ENCODE measurements at regions not wholly inside any gene's neighbourhood (a gene's known extent, or its start where the extent isn't known, plus 50 kb on each side); places are given as distances from the start of the nearest gene placed in this dataset.

DNA sequence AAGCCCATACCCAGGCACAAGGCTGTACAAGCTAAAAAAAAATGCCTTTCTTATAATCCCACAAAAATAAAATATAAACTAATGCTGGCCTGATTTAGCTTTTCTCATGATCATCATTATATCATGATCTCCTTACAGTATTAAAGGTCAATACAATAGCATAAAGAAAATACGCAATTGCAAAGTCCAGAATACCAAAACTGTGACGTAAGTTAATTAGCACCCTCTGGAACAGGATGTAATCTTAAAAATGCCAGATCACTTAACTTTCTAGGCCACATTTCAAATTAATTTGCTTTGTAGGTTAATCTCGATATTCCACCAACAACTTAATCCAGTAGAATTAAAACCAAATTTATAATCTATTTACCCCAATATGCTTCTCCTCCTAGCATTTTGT lies 444.2 kb upstream of the CYLC2 start:
- CTCF ChIA-PET, result no interaction called here
- H3K4me3 Mint-ChIP-seq, result no peak overlapping the region
- TF ChIP-seq, protein P1, sequence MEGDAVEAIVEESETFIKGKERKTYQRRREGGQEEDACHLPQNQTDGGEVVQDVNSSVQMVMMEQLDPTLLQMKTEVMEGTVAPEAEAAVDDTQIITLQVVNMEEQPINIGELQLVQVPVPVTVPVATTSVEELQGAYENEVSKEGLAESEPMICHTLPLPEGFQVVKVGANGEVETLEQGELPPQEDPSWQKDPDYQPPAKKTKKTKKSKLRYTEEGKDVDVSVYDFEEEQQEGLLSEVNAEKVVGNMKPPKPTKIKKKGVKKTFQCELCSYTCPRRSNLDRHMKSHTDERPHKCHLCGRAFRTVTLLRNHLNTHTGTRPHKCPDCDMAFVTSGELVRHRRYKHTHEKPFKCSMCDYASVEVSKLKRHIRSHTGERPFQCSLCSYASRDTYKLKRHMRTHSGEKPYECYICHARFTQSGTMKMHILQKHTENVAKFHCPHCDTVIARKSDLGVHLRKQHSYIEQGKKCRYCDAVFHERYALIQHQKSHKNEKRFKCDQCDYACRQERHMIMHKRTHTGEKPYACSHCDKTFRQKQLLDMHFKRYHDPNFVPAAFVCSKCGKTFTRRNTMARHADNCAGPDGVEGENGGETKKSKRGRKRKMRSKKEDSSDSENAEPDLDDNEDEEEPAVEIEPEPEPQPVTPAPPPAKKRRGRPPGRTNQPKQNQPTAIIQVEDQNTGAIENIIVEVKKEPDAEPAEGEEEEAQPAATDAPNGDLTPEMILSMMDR (IDR thresholded peaks at IDR 0.05), result no peak
- TF ChIP-seq EZH2 (IDR thresholded peaks at IDR 0.05; ENCODE audit: borderline replicate concordance, insufficient read depth, low read depth, low read length, poor library complexity, severe bottlenecking), result no peak
- no peak overlapping the region for H3K9ac ChIP-seq (ENCODE audit: low read length)
- no CpG with 5 or more reads among the region's 3 CpGs for WGBS (ENCODE audit: insufficient coverage)
- no peaks in the 10 kb centered on the region for H3K36me3 ChIP-seq (replicated peaks in 1 of 2; ENCODE audit: control extremely low read depth in 1 of 2, control insufficient read depth in 1 of 2, extremely low read depth in 1 of 2, insufficient read depth in 2 of 2, low read length in 1 of 2)
- no peak for DNase-seq
- intact Hi-C loops (cut with micrococcal nuclease), result no loop called here
- H3K27me3 ChIP-seq (replicated peaks in 1 of 4; ENCODE audit: control extremely low read depth in 1 of 4, control insufficient read depth in 3 of 4, insufficient read depth in 4 of 4, low read length in 3 of 4), result no peaks in the 10 kb centered on the region
- H3K4me2 ChIP-seq (replicated peaks; ENCODE audit: low read depth, low read length, poor library complexity, severe bottlenecking), result no peak overlapping the region
- no peaks in the 10 kb centered on the region for H3K4me1 Mint-ChIP-seq
- POLR2A ChIA-PET, result no interaction called here
- H2AFZ ChIP-seq (ENCODE audit: insufficient read depth, low read depth, low read length, poor library complexity, severe bottlenecking), result no peak overlapping the region
- H3K4me1 ChIP-seq (ENCODE audit: control insufficient read depth in 2 of 2, insufficient read depth in 2 of 2, low read length in 2 of 2), result no peaks in the 10 kb centered on the region
- no peak for ATAC-seq (ENCODE audit: low read depth)
- H3K27ac Mint-ChIP-seq, result no peak overlapping the region
- no peaks in the 10 kb centered on the region for H3K79me2 ChIP-seq (ENCODE audit: control insufficient read depth, insufficient read depth, low read length)
- H4K20me1 ChIP-seq (ENCODE audit: control insufficient read depth, insufficient read depth, low read length, poor library complexity, severe bottlenecking), result no peaks in the 10 kb centered on the region
- H3K9me3 Mint-ChIP-seq (ENCODE audit: insufficient read depth), result peaks cover 10% of the 10 kb centered on the region
- no peak overlapping the region for H3K4me3 ChIP-seq (ENCODE audit: control extremely low read depth in 1 of 5, extremely low read depth in 1 of 5, insufficient read depth in 1 of 5, low read depth in 2 of 5, low read length in 4 of 5)
- peaks cover 0 to 9% (median 8%) of the 10 kb centered on the region in 3 donors for H3K9me3 ChIP-seq (ENCODE audit: control extremely low read depth in 1 of 3, control insufficient read depth in 2 of 3, insufficient read depth in 1 of 3, low read length in 2 of 3)
- no peaks in the 10 kb centered on the region for H3K27me3 Mint-ChIP-seq
- H3K27ac ChIP-seq (ENCODE audit: low read length in 2 of 2), result no peak overlapping the region

DNA sequence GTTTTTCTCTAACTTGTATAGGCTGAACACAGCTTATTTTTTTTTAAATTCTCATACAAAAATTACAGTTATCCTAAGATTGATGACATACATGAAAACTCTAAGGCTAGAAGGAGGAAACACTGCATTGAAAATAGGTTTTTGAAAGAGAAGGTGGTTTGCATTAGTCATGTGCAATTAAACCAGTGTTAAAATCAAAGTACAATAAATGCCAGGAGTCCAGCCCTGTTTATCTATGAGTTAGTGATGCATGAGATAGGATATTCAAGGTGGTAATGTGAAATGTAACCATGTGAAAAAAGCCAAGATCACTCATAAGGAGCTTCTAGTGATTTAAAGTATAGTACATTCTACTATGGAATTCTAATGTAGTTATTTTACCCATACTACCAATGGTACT lies 444.9 kb upstream of the CYLC2 start:
- H3K4me3 ChIP-seq (ENCODE audit: control extremely low read depth in 1 of 5, extremely low read depth in 1 of 5, insufficient read depth in 1 of 5, low read depth in 2 of 5, low read length in 4 of 5), result no peak overlapping the region
- no peak overlapping the region for H3K4me3 Mint-ChIP-seq
- DNase-seq, result no peak
- peaks cover 0 to 9% (median 8%) of the 10 kb centered on the region in 3 donors for H3K9me3 ChIP-seq (ENCODE audit: control extremely low read depth in 1 of 3, control insufficient read depth in 2 of 3, insufficient read depth in 1 of 3, low read length in 2 of 3)
- H3K9ac ChIP-seq (ENCODE audit: low read length), result no peak overlapping the region
- H3K27me3 ChIP-seq (replicated peaks in 1 of 4; ENCODE audit: control extremely low read depth in 1 of 4, control insufficient read depth in 3 of 4, insufficient read depth in 4 of 4, low read length in 3 of 4), result no peaks in the 10 kb centered on the region
- H2AFZ ChIP-seq (ENCODE audit: insufficient read depth, low read depth, low read length, poor library complexity, severe bottlenecking), result no peak overlapping the region
- no peaks in the 10 kb centered on the region for H3K4me1 Mint-ChIP-seq
- intact Hi-C loops (cut with micrococcal nuclease), result no loop called here
- no peak overlapping the region for H3K27ac Mint-ChIP-seq
- H3K27me3 Mint-ChIP-seq, result no peaks in the 10 kb centered on the region
- no peak overlapping the region for H3K27ac ChIP-seq (ENCODE audit: low read length in 2 of 2)
- no peak for ATAC-seq (ENCODE audit: low read depth)
- CTCF ChIA-PET, result no interaction called here
- no peaks in the 10 kb centered on the region for H3K79me2 ChIP-seq (ENCODE audit: control insufficient read depth, insufficient read depth, low read length)
- no peaks in the 10 kb centered on the region for H4K20me1 ChIP-seq (ENCODE audit: control insufficient read depth, insufficient read depth, low read length, poor library complexity, severe bottlenecking)
- peaks cover 10% of the 10 kb centered on the region for H3K9me3 Mint-ChIP-seq (ENCODE audit: insufficient read depth)
- H3K4me1 ChIP-seq (ENCODE audit: control insufficient read depth in 2 of 2, insufficient read depth in 2 of 2, low read length in 2 of 2), result no peaks in the 10 kb centered on the region
- POLR2A ChIA-PET, result no interaction called here
- no peak overlapping the region for H3K4me2 ChIP-seq (replicated peaks; ENCODE audit: low read depth, low read length, poor library complexity, severe bottlenecking)
- H3K36me3 ChIP-seq (replicated peaks in 1 of 2; ENCODE audit: control extremely low read depth in 1 of 2, control insufficient read depth in 1 of 2, extremely low read depth in 1 of 2, insufficient read depth in 2 of 2, low read length in 1 of 2), result no peaks in the 10 kb centered on the region
- TF ChIP-seq, protein P1 (IDR thresholded peaks at IDR 0.05), result no peak
- TF ChIP-seq EZH2 (IDR thresholded peaks at IDR 0.05; ENCODE audit: borderline replicate concordance, insufficient read depth, low read depth, low read length, poor library complexity, severe bottlenecking), result no peak

All from B cell (primary cell).